Duodenal mucosa (tissue), 2 donors: ENCODE measurements at regions not wholly inside any gene's neighbourhood (a gene's known extent, or its start where the extent isn't known, plus 50 kb on each side); places are given as distances from the start of the nearest gene placed in this dataset.

Source experiments
- H3K27ac ChIP-seq: one replicate; pipeline ENCODE4 v1.7.0; 2013; ENCODE audit warnings: low read depth, low read length
- H3K27me3 ChIP-seq, 2 donors: one replicate each; pipeline ENCODE4 v1.7.0; 2013; ENCODE audit warnings: low read length in 2 of 2, control low read depth in 1 of 2; ENCODE audit not compliant: insufficient read depth in 2 of 2, control insufficient read depth in 1 of 2
- H3K36me3 ChIP-seq, 2 donors: one replicate each; pipeline ENCODE4 v1.7.0; 2013; ENCODE audit warnings: low read length in 2 of 2, control low read depth in 1 of 2; ENCODE audit not compliant: insufficient read depth in 2 of 2, control insufficient read depth in 1 of 2
- H3K4me1 ChIP-seq, 2 donors: one replicate each; pipeline ENCODE4 v1.7.0; 2013; ENCODE audit warnings: low read length in 2 of 2, control low read depth in 1 of 2; ENCODE audit not compliant: insufficient read depth in 2 of 2, control insufficient read depth in 1 of 2
- H3K4me3 ChIP-seq, 2 donors: one replicate each; pipeline ENCODE4 v1.7.0; 2013; ENCODE audit warnings: low read length in 2 of 2, low read depth in 1 of 2
- H3K9ac ChIP-seq, 2 donors: one replicate each; pipeline ENCODE4 v1.7.0; 2013; ENCODE audit warnings: low read length in 2 of 2, low read depth in 1 of 2
- H3K9me3 ChIP-seq, 2 donors: one replicate each; pipeline ENCODE4 v1.7.0; 2013; ENCODE audit warnings: low read length in 2 of 2, control low read depth in 1 of 2; ENCODE audit not compliant: control insufficient read depth in 1 of 2

DNA sequence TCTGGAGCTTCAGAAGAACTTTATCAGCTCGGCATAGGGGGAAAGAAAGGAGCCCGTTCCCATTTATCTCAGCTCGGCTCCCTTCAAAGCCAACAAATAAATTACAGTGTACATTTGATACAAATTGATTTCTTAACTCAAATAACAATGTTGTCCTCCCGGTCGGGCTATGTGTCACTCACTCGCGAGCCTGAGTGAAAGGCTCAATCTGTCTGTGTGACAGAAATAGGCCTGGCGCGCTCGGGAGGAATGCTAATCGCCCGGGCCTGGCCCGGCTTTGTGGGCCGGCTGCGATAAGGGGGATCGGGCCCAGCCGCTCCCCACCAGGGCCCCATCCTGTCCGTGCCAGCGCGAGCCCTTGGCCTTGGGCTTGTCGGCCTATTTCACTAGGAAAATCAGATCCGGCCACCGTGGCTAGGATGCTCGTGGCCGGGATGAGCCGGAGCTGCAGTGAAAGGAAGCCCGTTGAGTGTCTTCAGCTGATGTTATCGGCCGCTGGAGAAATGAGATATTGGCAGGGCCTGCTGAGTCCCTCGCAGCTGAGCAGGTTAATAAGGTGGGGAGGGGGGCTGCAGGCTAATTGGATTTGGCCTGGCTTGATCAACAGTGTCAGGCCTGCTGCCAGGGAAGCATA is 258.7 kb downstream of the IRX1 start:
- Histone ChIP-seq H3K4me1 (no peaks in the 10 kb centered on the region), H3K9ac (no peak overlapping the region), H3K27me3 (no peaks in the 10 kb centered on the region), H3K36me3 (no peaks in the 10 kb centered on the region), H3K9me3 (no peaks in the 10 kb centered on the region), H3K4me3 (no peak overlapping the region), H3K27ac (no peak overlapping the region)

DNA sequence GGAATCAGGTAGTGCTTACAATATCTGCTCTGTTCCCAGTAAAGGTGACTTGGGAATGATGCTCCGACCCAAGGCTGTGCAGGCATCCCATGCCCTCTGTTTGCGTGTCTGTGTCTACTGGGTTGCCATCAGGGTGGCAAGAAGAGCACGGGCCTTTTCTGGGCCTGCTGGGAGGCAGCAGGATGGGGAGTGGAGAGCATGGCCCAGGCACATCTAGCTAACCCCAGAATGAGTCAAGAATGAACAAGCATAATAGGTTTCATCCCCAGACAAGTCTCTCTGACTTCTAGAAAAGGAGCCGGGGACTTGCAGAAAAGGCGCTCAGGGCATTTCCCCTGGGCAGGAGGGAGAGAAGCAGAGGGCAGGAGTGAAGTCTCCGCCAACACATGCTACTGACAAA is 260.4 kb downstream of the IRX1 start:
- H3K36me3 ChIP-seq, result no peaks in the 10 kb centered on the region
- H3K4me3 ChIP-seq, result no peak overlapping the region
- H3K9me3 ChIP-seq, result no peaks in the 10 kb centered on the region
- no peak overlapping the region for H3K9ac ChIP-seq
- no peaks in the 10 kb centered on the region for H3K4me1 ChIP-seq
- H3K27ac ChIP-seq, result no peak overlapping the region
- H3K27me3 ChIP-seq, result no peaks in the 10 kb centered on the region

DNA sequence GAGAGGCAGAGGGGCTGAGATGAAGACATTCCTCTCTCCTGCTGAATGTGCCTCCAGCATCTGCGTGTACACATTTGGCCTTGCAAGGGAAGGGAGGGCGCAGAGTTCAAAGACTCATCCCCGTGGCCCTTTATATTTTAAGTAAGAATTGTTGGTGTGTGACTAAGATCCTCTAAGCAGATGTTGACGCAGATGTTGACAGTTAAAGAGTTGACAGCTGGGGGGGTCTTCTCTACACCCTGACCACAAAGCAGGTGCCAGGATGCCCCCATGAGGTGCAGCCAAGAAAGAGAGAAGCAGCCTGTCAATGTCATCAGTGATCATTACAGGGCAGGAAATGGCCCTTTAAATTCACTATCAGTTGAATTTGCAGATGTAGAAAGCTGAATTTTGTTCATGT is 262.9 kb downstream of the IRX1 start:
- Histone ChIP-seq H3K36me3 (no peaks in the 10 kb centered on the region), H3K27me3 (no peaks in the 10 kb centered on the region), H3K4me1 (no peaks in the 10 kb centered on the region), H3K9ac (no peak overlapping the region), H3K9me3 (no peaks in the 10 kb centered on the region), H3K4me3 (no peak overlapping the region), H3K27ac (no peak overlapping the region)

DNA sequence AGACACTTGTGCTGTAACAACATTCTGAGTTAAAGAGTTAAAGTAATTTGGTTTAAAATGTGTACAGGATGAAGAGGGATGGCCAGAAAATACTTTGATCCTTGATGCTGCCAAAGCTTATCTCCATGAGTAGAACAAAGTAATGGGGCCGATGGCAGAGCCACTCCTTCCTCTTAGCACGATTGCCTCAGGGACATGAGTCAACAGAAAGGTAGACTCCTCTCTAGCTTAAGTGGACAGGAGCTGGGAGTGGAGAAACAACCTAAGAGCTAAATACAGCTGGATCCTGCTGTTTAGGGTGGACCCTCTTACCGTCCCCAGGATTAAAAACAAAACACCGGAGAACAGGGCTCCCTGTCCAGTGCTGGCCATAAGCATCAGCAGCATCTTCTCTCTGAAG is 267.3 kb downstream of the IRX1 start:
- Histone ChIP-seq H3K27me3 (no peaks in the 10 kb centered on the region), H3K4me1 (no peaks in the 10 kb centered on the region), H3K36me3 (no peaks in the 10 kb centered on the region), H3K9ac (no peak overlapping the region), H3K4me3 (no peak overlapping the region), H3K27ac (no peak overlapping the region), H3K9me3 (no peaks in the 10 kb centered on the region)

DNA sequence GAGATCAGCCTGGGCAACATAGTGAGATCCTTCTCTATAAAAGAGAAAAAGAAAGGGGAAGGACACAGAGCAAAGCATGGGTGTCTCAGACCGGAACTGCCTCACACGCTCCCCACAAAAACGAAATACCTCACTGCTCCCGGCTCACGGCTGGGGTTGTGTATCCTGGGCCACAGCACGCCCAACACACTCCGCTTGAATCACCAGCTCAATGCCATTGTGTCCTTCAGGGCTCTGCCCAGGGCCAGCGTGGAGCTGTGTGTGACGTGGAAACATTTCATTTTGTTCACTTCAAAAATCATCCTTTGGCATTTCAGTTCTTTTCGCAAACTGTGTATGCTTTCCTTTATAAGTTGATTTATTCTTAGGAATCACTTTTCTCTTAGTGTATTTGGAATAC is 279.5 kb downstream of the IRX1 start:
- no peaks in the 10 kb centered on the region for H3K27me3 ChIP-seq
- no peak overlapping the region for H3K27ac ChIP-seq
- H3K4me1 ChIP-seq, result no peaks in the 10 kb centered on the region
- no peaks in the 10 kb centered on the region for H3K36me3 ChIP-seq
- no peak overlapping the region for H3K9ac ChIP-seq
- no peak overlapping the region for H3K4me3 ChIP-seq
- no peaks in the 10 kb centered on the region for H3K9me3 ChIP-seq

DNA sequence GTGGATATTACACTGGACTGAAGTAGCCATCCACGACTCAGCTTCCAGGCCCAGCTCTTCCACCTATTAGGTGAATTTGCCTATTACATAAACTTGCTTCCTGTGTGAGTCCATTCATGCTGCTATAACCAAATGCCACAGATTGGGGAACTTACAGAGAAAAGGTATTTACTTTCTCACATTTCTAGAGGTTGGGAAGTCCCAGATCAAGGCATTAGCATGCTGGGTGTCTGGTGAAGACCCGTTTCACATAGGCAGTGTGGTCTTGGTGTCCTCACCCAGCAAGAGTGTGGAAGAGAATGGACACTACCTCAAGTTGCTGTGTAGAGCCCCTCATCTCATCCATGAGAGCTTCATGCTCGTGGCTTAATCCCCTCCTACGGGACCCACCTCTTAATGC is 282.6 kb downstream of the IRX1 start:
- H3K4me1 ChIP-seq, result no peaks in the 10 kb centered on the region
- no peak overlapping the region for H3K4me3 ChIP-seq
- H3K9ac ChIP-seq, result no peak overlapping the region
- H3K36me3 ChIP-seq, result no peaks in the 10 kb centered on the region
- H3K27me3 ChIP-seq, result no peaks in the 10 kb centered on the region
- H3K27ac ChIP-seq, result no peak overlapping the region
- H3K9me3 ChIP-seq, result no peaks in the 10 kb centered on the region

DNA sequence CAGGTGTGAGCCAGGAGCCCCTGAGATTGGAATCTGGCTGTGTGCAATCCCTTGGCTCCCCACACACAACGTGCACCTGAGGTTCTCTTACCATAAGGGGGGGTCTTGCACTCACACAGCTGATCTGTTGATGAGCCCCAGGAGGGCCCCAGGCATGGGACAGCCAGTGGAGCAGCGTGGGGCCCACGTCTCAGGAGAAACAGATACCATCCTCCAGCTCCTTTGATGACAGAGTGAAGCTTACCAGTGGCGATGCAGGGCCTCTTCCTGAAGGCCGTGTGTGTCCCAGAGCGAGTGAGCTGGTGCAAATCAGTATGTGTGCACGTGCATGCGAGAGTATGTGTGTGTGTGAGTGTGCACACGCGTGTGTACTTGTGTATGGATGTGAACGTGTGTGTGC is 287.4 kb downstream of the IRX1 start:
- H3K9ac ChIP-seq, result no peak overlapping the region
- H3K36me3 ChIP-seq, result no peaks in the 10 kb centered on the region
- no peak overlapping the region for H3K4me3 ChIP-seq
- no peaks in the 10 kb centered on the region for H3K9me3 ChIP-seq
- H3K4me1 ChIP-seq, result no peaks in the 10 kb centered on the region
- H3K27ac ChIP-seq, result no peak overlapping the region
- H3K27me3 ChIP-seq, result no peaks in the 10 kb centered on the region

DNA sequence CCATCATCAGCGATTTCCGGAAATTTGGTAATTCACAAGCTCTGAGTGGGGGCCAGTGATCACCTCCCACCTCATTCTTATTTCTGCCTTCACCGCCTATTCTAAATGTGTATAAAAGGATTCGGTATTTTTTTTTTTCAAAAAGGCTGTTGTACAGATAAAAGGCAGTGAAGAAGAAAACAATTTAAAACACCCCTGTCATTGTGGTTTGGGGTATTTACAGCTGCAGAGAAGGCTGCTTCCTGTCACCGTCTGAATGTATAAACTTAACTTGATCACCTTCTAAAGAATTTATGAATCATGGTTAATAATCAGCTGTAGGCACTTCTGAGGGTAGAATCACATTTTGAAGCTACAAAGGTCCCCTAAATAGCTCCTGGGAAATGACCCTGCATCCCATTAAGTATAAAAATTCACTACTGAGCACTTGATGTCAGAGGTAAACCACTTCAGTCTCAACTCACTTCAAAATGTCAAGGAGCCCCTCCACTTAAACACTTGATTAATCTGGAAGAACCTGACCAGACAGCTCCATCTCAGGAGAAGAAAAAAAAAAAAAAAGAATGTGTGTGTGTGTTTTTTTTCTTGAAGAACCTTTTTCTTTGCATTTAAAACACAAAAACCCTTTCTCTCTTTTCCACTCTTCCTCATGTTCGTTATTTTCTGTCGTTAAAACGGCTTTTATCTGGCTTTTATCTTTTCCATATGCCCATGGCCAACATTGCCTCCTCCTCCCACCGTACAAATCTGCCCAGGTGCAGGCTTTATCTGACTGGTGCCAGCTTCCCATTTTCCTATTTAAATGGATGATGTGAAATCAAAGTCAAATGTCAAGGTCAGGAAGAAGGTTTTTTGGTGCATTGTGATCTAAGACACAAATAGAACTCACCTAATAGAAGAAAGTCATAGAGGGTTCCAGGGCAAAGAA is 291.2 kb downstream of the IRX1 start:
- Histone ChIP-seq H3K9me3 (peaks cover 0 to 5% of the 10 kb centered on the region in 2 donors), H3K9ac (no peak overlapping the region), H3K36me3 (no peaks in the 10 kb centered on the region), H3K4me1 (no peaks in the 10 kb centered on the region), H3K27ac (no peak overlapping the region), H3K4me3 (no peak overlapping the region), H3K27me3 (no peaks in the 10 kb centered on the region)

DNA sequence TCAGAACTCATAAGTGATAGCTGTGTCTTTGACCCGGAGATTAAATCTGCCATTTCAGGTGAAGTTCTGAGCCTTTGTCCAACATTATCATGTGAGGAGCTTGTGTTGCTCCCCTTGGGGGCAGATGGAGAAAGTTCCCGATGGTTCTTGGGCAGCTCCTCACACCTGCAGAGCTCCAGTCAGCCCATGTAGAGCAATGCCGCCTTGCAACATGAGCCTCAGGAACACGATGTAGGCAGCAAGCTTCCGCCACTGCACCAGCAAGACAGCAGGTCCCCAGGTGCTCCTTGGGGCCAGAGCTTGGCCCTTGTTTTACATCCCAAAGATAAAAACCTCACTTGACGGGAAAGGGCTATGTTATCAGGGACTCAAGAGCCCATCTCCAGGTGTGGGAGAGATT is 292.7 kb downstream of the IRX1 start:
- no peak overlapping the region for H3K27ac ChIP-seq
- H3K27me3 ChIP-seq, result no peaks in the 10 kb centered on the region
- no peak overlapping the region for H3K4me3 ChIP-seq
- H3K9ac ChIP-seq, result no peak overlapping the region
- peaks cover 0 to 7% of the 10 kb centered on the region in 2 donors for H3K9me3 ChIP-seq
- H3K36me3 ChIP-seq, result no peaks in the 10 kb centered on the region
- H3K4me1 ChIP-seq, result no peaks in the 10 kb centered on the region

DNA sequence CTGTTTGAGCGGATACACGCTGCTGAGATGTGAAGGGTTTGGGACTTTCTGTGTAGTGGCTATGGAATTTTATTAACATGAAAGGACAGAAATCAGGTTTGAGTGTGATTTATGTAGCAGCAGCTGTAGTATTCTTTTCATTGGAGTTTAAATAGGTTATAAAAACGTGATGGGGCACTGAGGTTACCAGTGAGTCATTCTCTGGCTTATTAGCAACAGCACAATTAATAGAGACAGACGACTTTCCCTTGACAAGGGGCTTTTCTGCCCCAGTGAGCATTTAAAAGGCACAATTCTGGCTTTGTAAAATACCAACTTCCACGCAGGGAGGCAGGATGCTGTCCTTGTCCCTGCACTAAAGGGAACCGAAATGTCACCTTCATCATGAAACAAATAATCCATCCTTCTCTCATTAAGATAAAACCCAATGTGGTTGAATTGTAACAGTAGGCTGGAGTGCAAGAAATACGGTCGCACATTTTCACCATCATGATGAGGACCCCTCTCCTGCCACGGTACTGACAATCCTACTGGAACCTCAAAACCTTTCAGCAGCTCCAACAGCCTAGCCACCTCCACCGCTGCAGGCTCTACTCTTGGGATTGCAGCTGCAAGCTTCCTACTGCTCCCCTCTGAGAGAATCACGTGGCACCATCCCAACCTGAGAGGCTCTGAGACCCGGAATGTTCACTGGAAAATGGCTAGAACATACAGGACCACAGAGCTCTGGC is 293.9 kb downstream of the IRX1 start:
- H3K4me3 ChIP-seq, result no peak overlapping the region
- no peak overlapping the region for H3K9ac ChIP-seq
- no peaks in the 10 kb centered on the region for H3K4me1 ChIP-seq
- no peak overlapping the region for H3K27ac ChIP-seq
- H3K36me3 ChIP-seq, result no peaks in the 10 kb centered on the region
- peaks cover 0 to 7% of the 10 kb centered on the region in 2 donors for H3K9me3 ChIP-seq
- H3K27me3 ChIP-seq, result no peaks in the 10 kb centered on the region
